DND-41 (cell line): ENCODE measurements at regions not wholly inside any gene's neighbourhood (a gene's known extent, or its start where the extent isn't known, plus 50 kb on each side); places are given as distances from the start of the nearest gene placed in this dataset.
"Not testable (repeated sequence)": the region's sequence is repeated elsewhere in the genome, so short reads cannot be mapped to it uniquely, and the experiment has no call there.

Experiments
- ATAC-seq: fragments of 200-7000 bp; cut with Tn5 transposase; 3 replicates; pipeline ENCODE4 v1.9.1; 2021; ENCODE audit warnings: low read depth; ENCODE audit not compliant: insufficient read depth
- DNase-seq: peaks from one replicate; pipeline ENCODE4 v3.0.0-alpha.2; 2020
- H2AFZ ChIP-seq: 2 replicates; pipeline ENCODE4 v1.6.0; 2012; ENCODE audit warnings: low read depth, low read length
- H3K27ac ChIP-seq: 2 replicates; pipeline ENCODE4 v1.5.1; 2012; ENCODE audit warnings: low read length, inconsistent platforms
- H3K27me3 ChIP-seq: fragments of 200-600 bp; sonication (generic); 2 replicates; pipeline ENCODE4 v1.6.0; 2012; ENCODE audit warnings: low read length, mild to moderate bottlenecking, inconsistent platforms; ENCODE audit not compliant: insufficient read depth, poor library complexity
- H3K36me3 ChIP-seq: 2 replicates; pipeline ENCODE4 v1.5.1; 2012; ENCODE audit warnings: low read length, inconsistent platforms; ENCODE audit not compliant: insufficient read depth
- H3K4me1 ChIP-seq: 2 replicates; pipeline ENCODE4 v1.5.1; 2012; ENCODE audit warnings: mild to moderate bottlenecking, low read length; ENCODE audit not compliant: insufficient read depth
- H3K4me2 ChIP-seq: 2 replicates; pipeline ENCODE4 v1.6.0; 2012; ENCODE audit warnings: mild to moderate bottlenecking, moderate library complexity, low read length, inconsistent platforms; ENCODE audit not compliant: insufficient read depth
- H3K4me3 ChIP-seq, 2 experiments: fragments of 200-600 bp in 1 of 2; shearing (Covaris generic) in 1 of 2; 2 replicates each; pipeline ENCODE4 v1.5.1; 2012 to 2016; ENCODE audit warnings: inconsistent platforms in 2 of 2, low read length in 2 of 2, mild to moderate bottlenecking in 2 of 2, low read depth in 1 of 2, moderate library complexity in 1 of 2
- H3K79me2 ChIP-seq: 2 replicates; pipeline ENCODE4 v1.6.0; 2012; ENCODE audit warnings: low read length, inconsistent platforms; ENCODE audit not compliant: insufficient read depth
- H3K9ac ChIP-seq: 2 replicates; pipeline ENCODE4 v1.6.0; 2012; ENCODE audit warnings: low read depth, mild to moderate bottlenecking, inconsistent platforms, low read length, moderate library complexity
- H3K9me3 ChIP-seq: 2 replicates; pipeline ENCODE4 v1.5.1; 2012; ENCODE audit warnings: low read length, moderate library complexity, mild to moderate bottlenecking, inconsistent platforms; ENCODE audit not compliant: insufficient read depth, severe bottlenecking
- H4K20me1 ChIP-seq: 2 replicates; pipeline ENCODE4 v1.6.0; 2012; ENCODE audit warnings: low read length; ENCODE audit not compliant: insufficient read depth
- EZH2 ChIP-seq: IDR thresholded peaks from 3 replicates; pipeline ENCODE4 v1.6.1; 2012; ENCODE audit warnings: borderline replicate concordance, low read depth, mild to moderate bottlenecking, moderate library complexity, low read length, inconsistent platforms; ENCODE audit not compliant: severe bottlenecking
- TF ChIP-seq, protein P1 (sequence below): IDR thresholded peaks from 2 replicates; pipeline ENCODE4 v1.5.1; 2012; ENCODE audit warnings: borderline replicate concordance, low read length, moderate library complexity, mild to moderate bottlenecking; ENCODE audit not compliant: poor library complexity, severe bottlenecking; ENCODE audit errors: extremely low read depth

DNA sequence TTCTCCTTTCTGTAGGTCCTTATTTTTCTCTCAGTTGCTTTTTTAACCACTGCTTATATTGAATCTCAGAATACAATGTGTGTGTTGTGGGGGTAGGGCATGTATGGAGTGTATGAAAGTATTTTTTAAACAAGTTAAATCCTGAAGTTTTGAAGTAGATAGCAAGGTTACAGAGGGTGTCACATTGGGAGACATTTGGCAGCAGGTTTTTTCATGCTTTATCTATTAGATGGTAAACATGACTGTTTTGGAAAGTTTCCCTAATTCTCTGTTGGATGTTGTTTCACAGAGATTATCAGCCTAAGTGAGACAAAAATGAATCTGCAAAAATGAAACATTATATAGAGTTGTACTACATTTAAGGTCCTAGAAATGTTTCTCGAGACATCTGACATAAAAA is 190.6 kb upstream of the ARPP21 start:
- Histone ChIP-seq H3K9ac (no peak overlapping the region), H3K79me2 (no peaks in the 10 kb centered on the region), H3K9me3 (no peaks in the 10 kb centered on the region), H3K27me3 (no peaks in the 10 kb centered on the region), H4K20me1 (no peaks in the 10 kb centered on the region), H3K27ac (no peak overlapping the region), H3K36me3 (no peaks in the 10 kb centered on the region), H3K4me1 (peaks cover 7% of the 10 kb centered on the region; the same call in 1 of the 2 replicates), H3K4me2 (no peak overlapping the region), H2AFZ (no peak overlapping the region), H3K4me3 (no peak overlapping the region)
- ATAC-seq (no peak), DNase-seq (no peak)
- TF ChIP-seq, protein P1, sequence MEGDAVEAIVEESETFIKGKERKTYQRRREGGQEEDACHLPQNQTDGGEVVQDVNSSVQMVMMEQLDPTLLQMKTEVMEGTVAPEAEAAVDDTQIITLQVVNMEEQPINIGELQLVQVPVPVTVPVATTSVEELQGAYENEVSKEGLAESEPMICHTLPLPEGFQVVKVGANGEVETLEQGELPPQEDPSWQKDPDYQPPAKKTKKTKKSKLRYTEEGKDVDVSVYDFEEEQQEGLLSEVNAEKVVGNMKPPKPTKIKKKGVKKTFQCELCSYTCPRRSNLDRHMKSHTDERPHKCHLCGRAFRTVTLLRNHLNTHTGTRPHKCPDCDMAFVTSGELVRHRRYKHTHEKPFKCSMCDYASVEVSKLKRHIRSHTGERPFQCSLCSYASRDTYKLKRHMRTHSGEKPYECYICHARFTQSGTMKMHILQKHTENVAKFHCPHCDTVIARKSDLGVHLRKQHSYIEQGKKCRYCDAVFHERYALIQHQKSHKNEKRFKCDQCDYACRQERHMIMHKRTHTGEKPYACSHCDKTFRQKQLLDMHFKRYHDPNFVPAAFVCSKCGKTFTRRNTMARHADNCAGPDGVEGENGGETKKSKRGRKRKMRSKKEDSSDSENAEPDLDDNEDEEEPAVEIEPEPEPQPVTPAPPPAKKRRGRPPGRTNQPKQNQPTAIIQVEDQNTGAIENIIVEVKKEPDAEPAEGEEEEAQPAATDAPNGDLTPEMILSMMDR: no peak
- TF ChIP-seq EZH2: no peak

DNA sequence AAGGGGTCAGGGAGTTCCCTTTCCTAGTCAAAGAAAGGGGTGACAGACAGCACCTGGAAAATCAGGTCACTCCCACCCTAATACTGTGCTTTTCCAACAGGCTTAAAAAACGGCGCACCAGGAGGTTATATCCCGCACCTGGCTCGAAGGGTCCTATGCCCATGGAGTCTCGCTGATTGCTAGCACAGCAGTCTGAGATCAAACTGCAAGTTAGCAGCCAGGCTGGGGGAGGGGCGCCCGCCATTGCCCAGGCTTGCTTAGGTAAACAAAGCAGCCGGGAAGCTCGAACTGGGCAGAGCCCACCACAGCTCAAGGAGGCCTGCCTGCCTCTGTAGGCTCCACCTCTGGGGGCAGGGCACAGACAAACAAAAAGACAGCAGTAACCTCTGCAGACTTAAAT is 184.5 kb upstream of the ARPP21 start:
- H4K20me1 ChIP-seq, H2AFZ ChIP-seq, H3K9ac ChIP-seq, H3K27me3 ChIP-seq, H3K4me2 ChIP-seq, H3K4me1 ChIP-seq, H3K4me3 ChIP-seq, H3K79me2 ChIP-seq, DNase-seq, H3K27ac ChIP-seq, H3K36me3 ChIP-seq, ATAC-seq: not testable (repeated sequence)
- H3K9me3 ChIP-seq: peaks cover 12% of the 10 kb centered on the region

DNA sequence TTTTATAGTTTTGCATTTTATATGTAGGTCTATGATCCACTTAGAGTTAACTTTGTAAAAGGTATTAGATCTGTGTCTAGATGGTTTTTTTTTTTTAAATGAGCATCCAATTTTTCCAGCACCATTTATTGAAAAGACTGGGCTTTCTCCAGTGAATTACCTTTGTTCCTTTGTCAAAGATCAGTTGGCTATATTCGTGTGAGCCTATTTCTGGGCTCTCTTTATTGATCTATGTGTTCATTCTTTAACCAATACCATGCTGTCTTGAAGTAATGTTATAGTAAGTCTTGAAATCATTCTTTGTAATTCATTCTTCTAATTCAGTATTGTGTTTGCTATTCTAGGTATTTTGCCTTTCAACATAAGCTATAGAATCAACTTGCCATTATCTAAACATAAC is 165.4 kb upstream of the ARPP21 start:
- Histone ChIP-seq H3K4me2 (no peak overlapping the region), H3K9me3 (peaks cover 2% of the 10 kb centered on the region), H3K9ac (no peak overlapping the region), H3K36me3 (no peaks in the 10 kb centered on the region), H3K27me3 (no peaks in the 10 kb centered on the region), H3K79me2 (no peaks in the 10 kb centered on the region), H2AFZ (no peak overlapping the region), H3K27ac (no peak overlapping the region), H4K20me1 (no peaks in the 10 kb centered on the region), H3K4me1 (no peaks in the 10 kb centered on the region), H3K4me3 (no peak overlapping the region)
- no peak for ATAC-seq
- no peak for DNase-seq
- TF ChIP-seq, protein P1: no peak
- TF ChIP-seq EZH2: no peak

DNA sequence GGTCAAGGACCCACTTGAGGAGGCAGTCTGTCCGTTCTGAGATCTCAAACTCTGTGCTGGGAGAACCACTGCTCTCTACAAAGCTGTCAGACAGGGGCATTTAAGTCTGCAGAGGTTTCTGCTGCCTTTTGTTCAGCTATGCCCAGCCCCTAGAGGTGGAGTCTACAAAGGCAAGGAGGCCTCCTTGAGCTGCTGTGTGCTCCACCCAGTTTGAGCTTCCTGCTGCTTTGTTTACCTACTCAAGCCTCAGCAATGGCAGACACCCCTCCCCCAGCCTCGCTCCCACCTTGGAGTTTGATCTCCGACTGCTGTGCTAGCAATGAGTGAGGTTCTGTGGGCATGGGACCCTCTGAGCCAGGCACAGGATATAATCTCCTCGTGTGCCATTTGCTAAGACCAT is 156.8 kb upstream of the ARPP21 start:
- H3K4me1 ChIP-seq: peaks cover 13% of the 10 kb centered on the region
- H2AFZ ChIP-seq: peak overlapping the region; percentile 41; the same call in 1 of the 2 replicates
- H3K4me3 ChIP-seq, H3K9me3 ChIP-seq, H3K27me3 ChIP-seq, H3K27ac ChIP-seq, H3K9ac ChIP-seq, H4K20me1 ChIP-seq, H3K4me2 ChIP-seq, H3K36me3 ChIP-seq, H3K79me2 ChIP-seq: not testable (repeated sequence)
- DNase-seq: peak; percentile 47
- peak; percentile 68 for ATAC-seq
